ENCODE measurements at regions not wholly inside any gene's neighbourhood (a gene's known extent, or its start where the extent isn't known, plus 50 kb on each side); places are given as distances from the start of the nearest gene placed in this dataset.

GRCh38 chr5:18872978-18873377, 1115.0 kb downstream of the CDH18 start:
- DNase-seq: no peak

GRCh38 chr5:18876565-18876964, 1111.4 kb downstream of the CDH18 start:
- no peak for DNase-seq

- DNase-seq: no peak
Measured at GRCh38 chr5:18881615-18882014, 1106.4 kb downstream of the CDH18 start.

- DNase-seq: no peak
Measured at GRCh38 chr5:18882154-18882553, 1105.8 kb downstream of the CDH18 start.

GRCh38 chr5:18888821-18889220, 1099.2 kb downstream of the CDH18 start:
- no peak for DNase-seq

- DNase-seq: no peak
Measured at GRCh38 chr5:18900644-18901043, 1087.4 kb downstream of the CDH18 start.

GRCh38 chr5:18920966-18921365, 1067.0 kb downstream of the CDH18 start:
- no peak for DNase-seq

GRCh38 chr5:18932081-18932480, 1055.9 kb downstream of the CDH18 start:
- no peak for DNase-seq

GRCh38 chr5:18944771-18945170, 1043.2 kb downstream of the CDH18 start:
- DNase-seq: no peak

- no peak for DNase-seq
Measured at GRCh38 chr5:18954239-18954638, 1033.8 kb downstream of the CDH18 start.

- DNase-seq: no peak
Measured at GRCh38 chr5:18959535-18959934, 1028.5 kb downstream of the CDH18 start.

GRCh38 chr5:18961234-18961633, 1026.8 kb downstream of the CDH18 start:
- DNase-seq: no peak

- no peak for DNase-seq
Measured at GRCh38 chr5:18965893-18966292, 1022.1 kb downstream of the CDH18 start.

- no peak for DNase-seq
Measured at GRCh38 chr5:18967637-18968036, 1020.4 kb downstream of the CDH18 start.

GRCh38 chr5:18968966-18969365, 1019.0 kb downstream of the CDH18 start:
- DNase-seq: no peak

- no peak for DNase-seq
Measured at GRCh38 chr5:18970000-18970399, 1018.0 kb downstream of the CDH18 start.

- DNase-seq: no peak
Measured at GRCh38 chr5:18972177-18972576, 1015.8 kb downstream of the CDH18 start.

- DNase-seq: no peak
Measured at GRCh38 chr5:18975624-18976023, 1012.4 kb downstream of the CDH18 start.

- DNase-seq: no peak
Measured at GRCh38 chr5:18977880-18978279, 1010.1 kb downstream of the CDH18 start.

- no peak for DNase-seq
Measured at GRCh38 chr5:18984559-18985080, 1003.4 kb downstream of the CDH18 start.

GRCh38 chr5:18985171-18985758, 1002.7 kb downstream of the CDH18 start:
- DNase-seq: no peak

- DNase-seq: no peak
Measured at GRCh38 chr5:18987101-18987500, 1000.9 kb downstream of the CDH18 start.

- no peak for DNase-seq
Measured at GRCh38 chr5:18990852-18991251, 997.1 kb downstream of the CDH18 start.

- no peak for DNase-seq
Measured at GRCh38 chr5:18992264-18992663, 995.7 kb downstream of the CDH18 start.

- DNase-seq: no peak
Measured at GRCh38 chr5:18999478-18999877, 988.5 kb downstream of the CDH18 start.

Data from CD4-positive, alpha-beta T cell treated with Interleukin-4 for 1 hour (primary cell).